HG03280 (cell line): ENCODE measurements at regions not wholly inside any gene's neighbourhood (a gene's known extent, or its start where the extent isn't known, plus 50 kb on each side); places are given as distances from the start of the nearest gene placed in this dataset.

ENCODE experiments used
- ATAC-seq: cut with Tn5 transposase; IDR thresholded peaks from one replicate; pipeline ENCODE4 v1.9.1; 2021; ENCODE audit warnings: mild to moderate bottlenecking, moderate library complexity; ENCODE audit not compliant: unreplicated experiment

GRCh38 chr13:32960626-32961025 lies 55.6 kb upstream of the KL start:
- no peak for ATAC-seq

GRCh38 chr13:32961724-32962123 lies 54.5 kb upstream of the KL start:
- no peak for ATAC-seq

- no peak for ATAC-seq
These were observed 53.9 kb upstream of the KL start for GRCh38 chr13:32962342-32962741.

- ATAC-seq: no peak
These were observed 51.2 kb upstream of the KL start for GRCh38 chr13:32964987-32965386.
